TTC549 (cell line): ENCODE measurements at regions not wholly inside any gene's neighbourhood (a gene's known extent, or its start where the extent isn't known, plus 50 kb on each side); places are given as distances from the start of the nearest gene placed in this dataset.
"Not testable (repeated sequence)": the region's sequence is repeated elsewhere in the genome, so short reads cannot be mapped to it uniquely, and the experiment has no call there.

ENCODE experiments used
- FAIRE-seq: peaks from 2 replicates; lab custom pipeline; 2012; peaks lifted over from hg19 to GRCh38; lab: Jason Lieb, UNC

DNA sequence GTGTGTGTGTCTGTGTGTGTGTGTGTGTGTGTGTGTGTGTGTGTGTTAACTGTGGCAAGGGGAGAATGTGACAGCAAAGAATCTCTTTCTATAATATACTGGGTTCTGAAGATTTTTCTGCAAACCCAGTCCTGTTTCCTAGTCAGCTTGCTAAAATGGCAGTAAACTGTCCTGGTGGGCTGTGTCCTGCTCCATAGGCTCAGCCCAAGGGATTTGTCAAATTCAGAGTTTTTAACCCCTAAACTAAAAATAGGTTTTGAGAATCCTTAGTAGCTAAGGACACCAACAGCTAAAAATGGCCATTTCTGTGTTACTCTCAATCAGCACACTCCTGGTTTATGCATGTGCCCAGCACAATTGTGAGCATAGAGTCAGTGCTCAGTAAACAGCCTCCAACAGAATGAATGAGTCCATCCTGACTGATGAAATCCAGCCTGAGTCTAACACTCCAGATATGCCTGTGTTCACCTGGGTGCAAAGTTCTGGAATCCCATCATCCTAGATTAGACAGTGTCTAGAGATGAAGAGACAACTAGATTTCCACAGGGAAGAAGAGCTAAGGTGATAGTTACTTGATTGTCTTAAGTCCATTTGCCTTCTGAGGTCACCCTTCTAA, 192.6 kb downstream of the TTC6 start:
- FAIRE-seq = no peak

- FAIRE-seq = no peak
These were observed 196.1 kb downstream of the TTC6 start for GRCh38 chr14:37791384-37792036.

- no peak for FAIRE-seq
These were observed 196.7 kb downstream of the TTC6 start for GRCh38 chr14:37792124-37792523.

- no peak for FAIRE-seq
These were observed 201.4 kb downstream of the TTC6 start for GRCh38 chr14:37796703-37797416.

- no peak for FAIRE-seq
These were observed 202.2 kb downstream of the TTC6 start for GRCh38 chr14:37797675-37798074.

- no peak for FAIRE-seq
These were observed 212.3 kb downstream of the TTC6 start for GRCh38 chr14:37807722-37808121.

GRCh38 chr14:37810094-37810801, 214.8 kb downstream of the TTC6 start:
- no peak for FAIRE-seq

- FAIRE-seq = no peak
These were observed 218.3 kb downstream of the TTC6 start for GRCh38 chr14:37813732-37814131.

- no peak for FAIRE-seq
These were observed 220.7 kb downstream of the TTC6 start for GRCh38 chr14:37816135-37816534.

- FAIRE-seq = no peak
These were observed 221.4 kb downstream of the TTC6 start for GRCh38 chr14:37816743-37817295.

DNA sequence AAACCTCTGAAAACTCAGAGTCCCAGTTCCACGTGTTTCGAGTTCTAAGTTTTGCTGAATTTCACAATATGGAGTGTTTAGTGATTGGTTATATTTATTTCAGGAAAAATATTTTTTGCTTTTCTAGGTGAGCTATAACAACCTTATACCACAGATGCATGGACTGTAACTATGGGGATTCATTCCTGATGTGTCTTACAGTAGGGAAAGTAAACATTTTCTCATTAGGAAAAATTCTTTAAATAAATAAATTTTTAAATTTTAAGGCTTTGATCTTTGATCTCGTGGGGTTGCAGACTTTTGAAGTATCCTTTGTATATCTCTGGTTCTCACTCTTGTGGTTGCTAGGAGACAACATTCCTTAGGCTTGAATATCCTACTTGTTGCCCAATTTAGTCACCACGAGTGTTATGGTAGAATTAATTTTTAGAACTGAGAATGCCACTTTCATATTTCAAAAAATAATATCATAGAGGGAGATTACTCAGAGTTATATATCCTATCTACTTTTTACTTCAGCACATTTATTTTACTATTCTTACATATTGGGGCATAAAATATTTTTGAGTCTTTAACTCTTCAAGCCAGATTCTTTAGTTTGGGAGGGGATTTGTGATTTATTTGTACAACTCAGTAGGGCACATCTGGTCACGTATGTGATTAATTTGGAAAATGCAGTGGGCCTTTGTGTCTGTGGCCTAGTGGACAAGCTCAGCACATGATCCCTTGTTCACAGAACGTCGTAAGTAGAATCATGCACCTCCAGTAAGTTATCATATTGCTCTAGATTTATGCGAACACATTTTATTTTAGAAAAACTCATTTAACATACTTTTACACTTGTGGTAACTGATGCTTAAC, 224.0 kb downstream of the TTC6 start:
- no peak for FAIRE-seq

- not testable (repeated sequence) for FAIRE-seq
These were observed 225.4 kb downstream of the TTC6 start for GRCh38 chr14:37820810-37821209.

- FAIRE-seq = no peak
These were observed 229.7 kb downstream of the TTC6 start for GRCh38 chr14:37824939-37825712.

GRCh38 chr14:37826869-37827268, 231.4 kb downstream of the TTC6 start:
- no peak for FAIRE-seq

GRCh38 chr14:37830271-37830670, 234.8 kb downstream of the TTC6 start:
- no peak for FAIRE-seq

DNA sequence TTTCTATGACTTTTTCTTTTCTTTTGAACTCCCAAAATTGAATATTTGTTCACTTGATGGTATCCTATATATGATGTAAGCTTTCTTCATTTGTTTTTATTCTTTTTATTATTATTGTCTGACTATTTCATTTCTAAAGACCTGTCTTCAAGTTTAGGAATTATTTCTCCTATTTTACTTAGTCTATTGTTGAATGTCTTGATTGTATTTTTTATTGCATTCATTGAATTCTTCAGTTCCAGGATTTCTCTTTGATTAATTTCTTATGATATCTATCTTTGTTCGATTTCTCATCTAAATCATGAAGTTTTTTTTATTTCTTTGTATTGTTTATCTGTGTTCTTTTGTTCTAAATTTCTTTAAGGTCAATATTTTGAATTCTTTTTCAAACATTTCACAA, 238.8 kb downstream of the TTC6 start:
- FAIRE-seq = no peak

DNA sequence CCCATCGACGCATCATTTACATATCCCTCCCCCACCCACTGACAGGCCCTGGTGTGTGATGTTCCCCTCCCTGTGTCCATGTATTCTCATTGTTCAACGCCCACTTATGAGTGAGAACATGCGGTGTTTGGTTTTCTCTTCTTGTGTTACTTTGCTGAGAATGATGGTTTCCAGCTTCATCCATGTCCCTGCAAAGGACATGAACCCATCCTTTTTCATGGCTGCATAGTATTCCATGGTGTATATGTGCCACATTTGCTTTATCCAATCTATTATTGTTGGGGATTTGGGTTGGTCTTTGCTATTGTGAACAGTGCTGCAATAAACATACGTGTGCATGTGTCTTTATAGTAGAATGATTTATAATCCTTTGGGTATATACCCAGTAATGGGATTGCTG, 243.3 kb downstream of the TTC6 start:
- FAIRE-seq = not testable (repeated sequence)

DNA sequence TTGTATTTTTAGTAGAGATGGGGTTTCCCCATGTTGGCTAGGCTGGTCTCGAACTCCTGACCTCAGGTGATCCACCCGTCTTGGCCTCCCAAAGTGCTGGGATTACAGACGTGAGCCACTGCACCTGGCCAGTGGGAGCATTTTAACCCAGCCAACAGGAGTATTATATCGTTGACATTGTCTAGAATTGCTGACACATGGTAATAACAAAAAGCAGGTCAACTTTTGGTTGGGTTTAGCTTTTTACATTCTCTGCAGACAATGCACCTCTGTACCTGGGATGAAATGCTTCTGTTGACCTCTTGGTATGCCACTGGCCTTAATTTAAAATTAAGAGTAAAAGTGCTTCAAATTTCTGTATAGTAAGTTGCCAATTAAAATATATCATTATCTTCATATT, 245.6 kb downstream of the TTC6 start:
- not testable (repeated sequence) for FAIRE-seq

- no peak for FAIRE-seq
These were observed 246.7 kb downstream of the TTC6 start for GRCh38 chr14:37842106-37842505.

- FAIRE-seq = no peak
These were observed 248.7 kb downstream of the TTC6 start for GRCh38 chr14:37843954-37844607.
